ENCODE measurements at regions not wholly inside any gene's neighbourhood (a gene's known extent, or its start where the extent isn't known, plus 50 kb on each side); places are given as distances from the start of the nearest gene placed in this dataset.
"Not testable (repeated sequence)": the region's sequence is repeated elsewhere in the genome, so short reads cannot be mapped to it uniquely, and the experiment has no call there.

GRCh38 chr9:79492092-79493009 lies 79.4 kb upstream of the TLE4 start:
- Histone ChIP-seq H3K36me3 (replicated peaks; ENCODE audit: control insufficient read depth, insufficient read depth, low read length) (no peaks in the 10 kb centered on the region), H3K27me3 (ENCODE audit: control insufficient read depth, insufficient read depth, low read length) (no peaks in the 10 kb centered on the region), H3K4me3 (ENCODE audit: insufficient read depth, low read depth, low read length) (no peak overlapping the region)
- no peak for DNase-seq

- H3K4me3 ChIP-seq (ENCODE audit: insufficient read depth, low read depth, low read length); H3K36me3 ChIP-seq (replicated peaks; ENCODE audit: control insufficient read depth, insufficient read depth, low read length); DNase-seq; H3K27me3 ChIP-seq (ENCODE audit: control insufficient read depth, insufficient read depth, low read length): not testable (repeated sequence)
Measured at GRCh38 chr9:79500196-79500864, 71.4 kb upstream of the TLE4 start.

- Histone ChIP-seq H3K27me3 (ENCODE audit: control insufficient read depth, insufficient read depth, low read length) (no peaks in the 10 kb centered on the region), H3K36me3 (replicated peaks; ENCODE audit: control insufficient read depth, insufficient read depth, low read length) (no peaks in the 10 kb centered on the region), H3K4me3 (ENCODE audit: insufficient read depth, low read depth, low read length) (no peak overlapping the region)
- no peak for DNase-seq
Measured at GRCh38 chr9:79501546-79501945, 70.2 kb upstream of the TLE4 start.

DNA sequence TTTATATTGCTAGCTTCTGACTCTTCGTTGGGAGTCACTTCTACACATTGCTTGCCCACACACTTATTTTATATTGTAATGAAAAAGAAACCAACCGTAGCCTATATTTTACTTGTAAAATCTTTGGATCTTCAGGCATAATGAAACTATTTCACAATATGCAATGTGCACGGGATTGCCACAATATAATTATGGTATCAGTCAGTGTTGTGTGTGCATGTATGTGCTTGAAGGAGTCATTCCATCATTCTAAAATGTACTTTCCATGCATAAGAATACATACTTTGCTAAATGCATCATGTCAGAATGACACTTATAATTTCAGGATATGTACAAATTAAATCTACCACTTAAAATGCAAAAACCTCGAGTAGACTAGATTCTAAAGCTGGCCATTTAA lies 64.0 kb upstream of the TLE4 start:
- DNase-seq: no peak
- Histone ChIP-seq H3K4me3 (ENCODE audit: insufficient read depth, low read depth, low read length) (no peak overlapping the region), H3K36me3 (replicated peaks; ENCODE audit: control insufficient read depth, insufficient read depth, low read length) (no peaks in the 10 kb centered on the region), H3K27me3 (ENCODE audit: control insufficient read depth, insufficient read depth, low read length) (no peaks in the 10 kb centered on the region)

DNA sequence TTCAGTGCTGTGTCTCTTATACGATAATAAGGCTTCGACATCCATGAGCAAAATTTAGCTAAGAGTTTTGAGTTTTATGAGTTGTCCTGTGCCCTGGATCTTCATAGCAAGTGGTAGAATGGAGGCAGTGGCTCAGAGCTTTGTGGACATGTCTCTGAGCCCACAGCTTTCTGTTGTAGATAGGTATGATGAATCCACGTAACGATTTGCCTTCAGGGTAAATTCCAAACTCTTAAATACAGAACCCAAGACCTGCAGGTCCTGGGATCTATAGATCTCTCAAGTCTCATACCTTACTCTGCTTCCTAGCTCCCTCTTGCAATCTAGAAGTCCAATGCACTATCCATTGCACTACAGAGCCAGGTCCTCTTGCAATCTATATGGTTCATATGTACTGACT lies 59.5 kb upstream of the TLE4 start:
- no peaks in the 10 kb centered on the region for H3K27me3 ChIP-seq (ENCODE audit: control insufficient read depth, insufficient read depth, low read length)
- no peaks in the 10 kb centered on the region for H3K36me3 ChIP-seq (replicated peaks; ENCODE audit: control insufficient read depth, insufficient read depth, low read length)
- no peak overlapping the region for H3K4me3 ChIP-seq (ENCODE audit: insufficient read depth, low read depth, low read length)
- no peak for DNase-seq
